ENCODE measurements at regions not wholly inside any gene's neighbourhood (a gene's known extent, or its start where the extent isn't known, plus 50 kb on each side); places are given as distances from the start of the nearest gene placed in this dataset.

- Histone ChIP-seq H3K4me3 (no peak overlapping the region), H3K9me3 (no peaks in the 10 kb centered on the region), H3K27me3 (no peaks in the 10 kb centered on the region), H3K27ac (no peak overlapping the region), H3K4me1 (no peaks in the 10 kb centered on the region), H3K36me3 (no peaks in the 10 kb centered on the region)
- intact Hi-C loops (cut with DNase I; ENCODE audit: low total_unique reads): no loop called here
- no peak for TF ChIP-seq CTCF (IDR thresholded peaks at IDR 0.05)
- no peak for TF ChIP-seq POLR2A (IDR thresholded peaks at IDR 0.05)
- no peak for DNase-seq
Measured at GRCh38 chr2:167544602-167545001, 656.3 kb downstream of the XIRP2 start.

GRCh38 chr2:167543721-167544120 lies 655.4 kb downstream of the XIRP2 start:
- DNase-seq: no peak
- Histone ChIP-seq H3K9me3 (no peaks in the 10 kb centered on the region), H3K36me3 (no peaks in the 10 kb centered on the region), H3K27me3 (no peaks in the 10 kb centered on the region), H3K4me3 (no peak overlapping the region), H3K4me1 (no peaks in the 10 kb centered on the region), H3K27ac (no peak overlapping the region)
- TF ChIP-seq CTCF (IDR thresholded peaks at IDR 0.05) (no peak), POLR2A (IDR thresholded peaks at IDR 0.05) (no peak)
- intact Hi-C loops (cut with DNase I; ENCODE audit: low total_unique reads): no loop called here

GRCh38 chr2:167537743-167538142 lies 649.5 kb downstream of the XIRP2 start:
- Histone ChIP-seq H3K9me3 (no peaks in the 10 kb centered on the region), H3K36me3 (no peaks in the 10 kb centered on the region), H3K4me3 (no peak overlapping the region), H3K27ac (no peak overlapping the region), H3K27me3 (no peaks in the 10 kb centered on the region), H3K4me1 (no peaks in the 10 kb centered on the region)
- TF ChIP-seq CTCF (IDR thresholded peaks at IDR 0.05): no peak
- no peak for TF ChIP-seq POLR2A (IDR thresholded peaks at IDR 0.05)
- DNase-seq: no peak
- intact Hi-C loops (cut with DNase I; ENCODE audit: low total_unique reads): no loop called here

- H3K9me3 ChIP-seq: no peaks in the 10 kb centered on the region
- intact Hi-C loops (cut with DNase I; ENCODE audit: low total_unique reads): no loop called here
Measured at GRCh38 chr2:167534443-167534842, 646.2 kb downstream of the XIRP2 start.

GRCh38 chr2:167524786-167525185 lies 636.5 kb downstream of the XIRP2 start:
- no peaks in the 10 kb centered on the region for H3K9me3 ChIP-seq
- H3K4me3 ChIP-seq: no peak overlapping the region
- TF ChIP-seq CTCF (IDR thresholded peaks at IDR 0.05) (no peak), POLR2A (IDR thresholded peaks at IDR 0.05) (no peak)
- no peaks in the 10 kb centered on the region for H3K27me3 ChIP-seq
- H3K27ac ChIP-seq: no peak overlapping the region
- no peaks in the 10 kb centered on the region for H3K4me1 ChIP-seq
- intact Hi-C loops (cut with DNase I; ENCODE audit: low total_unique reads): no loop called here
- H3K36me3 ChIP-seq: no peaks in the 10 kb centered on the region
- DNase-seq: no peak

More at GRCh38 chr2:167534443-167534842, 646.2 kb downstream of the XIRP2 start:
- Histone ChIP-seq H3K27me3 (no peaks in the 10 kb centered on the region), H3K36me3 (no peaks in the 10 kb centered on the region), H3K4me3 (no peak overlapping the region), H3K27ac (no peak overlapping the region), H3K4me1 (no peaks in the 10 kb centered on the region)
- no peak for TF ChIP-seq POLR2A (IDR thresholded peaks at IDR 0.05)
- DNase-seq: no peak

- TF ChIP-seq POLR2A (IDR thresholded peaks at IDR 0.05): no peak
- TF ChIP-seq CTCF (IDR thresholded peaks at IDR 0.05): no peak
- Histone ChIP-seq H3K36me3 (no peaks in the 10 kb centered on the region), H3K4me3 (no peak overlapping the region), H3K27ac (no peak overlapping the region), H3K9me3 (no peaks in the 10 kb centered on the region), H3K4me1 (no peaks in the 10 kb centered on the region), H3K27me3 (no peaks in the 10 kb centered on the region)
- intact Hi-C loops (cut with DNase I; ENCODE audit: low total_unique reads): no loop called here
- DNase-seq: no peak
Measured at GRCh38 chr2:167510071-167510759, 621.9 kb downstream of the XIRP2 start.
